ENCODE measurements at regions not wholly inside any gene's neighbourhood (a gene's known extent, or its start where the extent isn't known, plus 50 kb on each side); places are given as distances from the start of the nearest gene placed in this dataset.

- DNase-seq, result no peak
Observed at GRCh38 chr14:51512316-51512715, 139.4 kb upstream of the FRMD6 start.

GRCh38 chr14:51513281-51513680, 138.4 kb upstream of the FRMD6 start:
- DNase-seq, result no peak

GRCh38 chr14:51513933-51514332, 137.8 kb upstream of the FRMD6 start:
- DNase-seq, result no peak

- no peak for DNase-seq
Observed at GRCh38 chr14:51515611-51516010, 136.1 kb upstream of the FRMD6 start.

GRCh38 chr14:51516706-51517395, 134.9 kb upstream of the FRMD6 start:
- peak; percentile 97 for DNase-seq

- no peak for DNase-seq
Observed at GRCh38 chr14:51518280-51518679, 133.4 kb upstream of the FRMD6 start.

- DNase-seq, result no peak
Observed at GRCh38 chr14:51518711-51519110, 133.0 kb upstream of the FRMD6 start.

GRCh38 chr14:51520087-51520486, 131.6 kb upstream of the FRMD6 start:
- no peak for DNase-seq

GRCh38 chr14:51521764-51522163, 129.9 kb upstream of the FRMD6 start:
- no peak for DNase-seq

GRCh38 chr14:51523243-51523642, 128.5 kb upstream of the FRMD6 start:
- DNase-seq, result no peak

GRCh38 chr14:51525739-51526138, 126.0 kb upstream of the FRMD6 start:
- no peak for DNase-seq

GRCh38 chr14:51527073-51527472, 124.6 kb upstream of the FRMD6 start:
- no peak for DNase-seq

GRCh38 chr14:51529736-51530135, 122.0 kb upstream of the FRMD6 start:
- DNase-seq, result no peak

GRCh38 chr14:51533160-51533559, 118.5 kb upstream of the FRMD6 start:
- DNase-seq, result no peak

- DNase-seq, result no peak
Observed at GRCh38 chr14:51533872-51534553, 117.7 kb upstream of the FRMD6 start.

GRCh38 chr14:51534610-51535011, 117.1 kb upstream of the FRMD6 start:
- no peak for DNase-seq

- no peak for DNase-seq
Observed at GRCh38 chr14:51535443-51536044, 116.2 kb upstream of the FRMD6 start.

GRCh38 chr14:51538973-51539372, 112.7 kb upstream of the FRMD6 start:
- DNase-seq, result no peak

- DNase-seq, result no peak
Observed at GRCh38 chr14:51539571-51540037, 112.1 kb upstream of the FRMD6 start.

- no peak for DNase-seq
Observed at GRCh38 chr14:51540364-51540763, 111.3 kb upstream of the FRMD6 start.

- no peak for DNase-seq
Observed at GRCh38 chr14:51544471-51544870, 107.2 kb upstream of the FRMD6 start.

- no peak for DNase-seq
Observed at GRCh38 chr14:51544901-51545300, 106.8 kb upstream of the FRMD6 start.

GRCh38 chr14:51545396-51545795, 106.3 kb upstream of the FRMD6 start:
- DNase-seq, result no peak

Data from muscle of arm (tissue), 1 donor.